ENCODE measurements at regions not wholly inside any gene's neighbourhood (a gene's known extent, or its start where the extent isn't known, plus 50 kb on each side); places are given as distances from the start of the nearest gene placed in this dataset.

- DNase-seq = no peak
Measured at GRCh38 chr10:59096631-59097030, 79.8 kb upstream of the PHYHIPL start.

DNA sequence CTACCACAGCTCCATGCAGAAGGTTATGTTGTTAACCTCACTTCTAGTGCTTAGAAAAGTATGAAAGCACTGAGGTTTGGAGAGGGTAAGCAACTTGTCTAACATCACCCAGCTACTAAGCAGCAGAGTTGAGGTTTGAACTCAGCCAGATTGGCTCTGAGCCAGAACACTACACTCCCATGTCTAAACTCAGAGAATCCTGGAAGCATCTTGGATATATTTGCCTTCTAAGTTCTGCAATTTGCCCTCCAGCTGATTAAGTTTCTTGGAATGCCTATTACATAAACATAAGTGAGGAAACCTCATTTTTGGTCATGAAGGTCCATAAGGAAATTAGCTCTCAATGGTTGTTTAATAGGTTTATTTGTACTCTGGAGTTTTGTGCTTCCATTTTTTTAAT, 78.1 kb upstream of the PHYHIPL start:
- no peak for DNase-seq

DNA sequence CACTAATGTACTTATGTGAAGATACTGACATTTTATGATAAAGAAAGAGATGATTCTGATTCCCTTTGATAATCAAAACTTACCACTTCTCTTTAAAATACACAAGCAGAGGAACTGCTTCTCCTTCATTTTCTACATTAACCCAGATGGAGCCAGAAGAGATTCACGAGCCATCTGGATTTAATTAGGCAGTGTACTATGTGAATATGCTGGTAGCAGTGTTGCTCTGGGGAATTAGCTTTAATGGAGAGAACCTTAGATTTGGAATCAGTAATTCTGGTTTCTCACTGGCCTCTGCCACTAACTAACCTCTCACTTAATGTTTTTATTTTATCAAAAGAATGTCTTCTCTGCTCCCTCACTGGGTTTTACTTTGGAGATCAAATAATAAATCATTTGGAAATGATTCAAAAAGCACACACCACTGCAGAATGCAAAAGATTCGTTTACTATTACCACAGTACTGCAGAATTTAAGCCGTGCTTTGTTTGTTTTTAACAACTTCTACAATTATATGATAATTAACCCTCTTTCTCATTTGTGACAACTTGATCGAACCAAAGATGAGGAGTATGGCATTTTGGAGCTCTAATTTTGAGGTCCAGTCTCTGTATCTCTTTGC, 77.5 kb upstream of the PHYHIPL start:
- no peak for DNase-seq

- DNase-seq = peak; percentile 7
Measured at GRCh38 chr10:59099481-59099880, 77.0 kb upstream of the PHYHIPL start.

- DNase-seq = no peak
Measured at GRCh38 chr10:59102394-59102793, 74.0 kb upstream of the PHYHIPL start.

DNA sequence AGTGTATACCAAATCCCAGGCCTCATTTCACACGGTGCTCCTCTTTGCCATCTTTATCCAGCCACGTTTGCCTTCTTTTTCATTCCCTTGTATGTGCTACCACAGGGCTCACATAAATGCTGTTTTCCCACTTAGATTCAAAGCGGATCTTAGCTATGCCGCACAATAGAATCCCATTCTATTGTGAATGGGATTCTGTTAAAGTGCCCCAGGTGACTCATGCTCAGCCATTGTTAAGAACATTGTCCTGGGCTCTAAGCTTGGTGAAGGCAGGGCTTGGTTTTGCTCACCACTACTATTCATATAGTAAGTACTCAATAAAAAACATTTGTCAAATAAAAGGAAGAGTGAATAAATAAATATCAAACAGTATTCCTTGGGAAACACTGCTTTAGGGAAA, 72.3 kb upstream of the PHYHIPL start:
- DNase-seq = no peak

- no peak for DNase-seq
Measured at GRCh38 chr10:59106441-59106840, 70.0 kb upstream of the PHYHIPL start.

DNA sequence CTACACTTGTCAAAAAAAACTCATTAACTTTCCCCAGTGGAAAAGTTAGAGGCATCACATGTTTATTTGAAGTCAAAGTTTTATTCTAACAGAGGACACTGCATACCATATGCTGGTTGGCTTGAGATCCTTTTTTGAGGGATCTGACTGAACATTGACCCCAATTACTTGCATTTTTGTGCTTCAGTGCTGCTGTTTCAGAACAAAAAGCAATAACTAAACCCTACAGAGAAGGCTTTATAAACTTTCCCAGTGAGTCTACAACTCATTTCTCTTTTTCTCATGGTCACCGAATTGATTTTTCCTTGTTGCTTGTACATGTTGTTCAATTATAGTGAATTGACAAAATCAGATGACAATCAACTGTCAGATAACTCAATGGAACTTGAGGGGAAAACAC, 69.3 kb upstream of the PHYHIPL start:
- no peak for DNase-seq

GRCh38 chr10:59108296-59108870, 68.1 kb upstream of the PHYHIPL start:
- DNase-seq = no peak

DNA sequence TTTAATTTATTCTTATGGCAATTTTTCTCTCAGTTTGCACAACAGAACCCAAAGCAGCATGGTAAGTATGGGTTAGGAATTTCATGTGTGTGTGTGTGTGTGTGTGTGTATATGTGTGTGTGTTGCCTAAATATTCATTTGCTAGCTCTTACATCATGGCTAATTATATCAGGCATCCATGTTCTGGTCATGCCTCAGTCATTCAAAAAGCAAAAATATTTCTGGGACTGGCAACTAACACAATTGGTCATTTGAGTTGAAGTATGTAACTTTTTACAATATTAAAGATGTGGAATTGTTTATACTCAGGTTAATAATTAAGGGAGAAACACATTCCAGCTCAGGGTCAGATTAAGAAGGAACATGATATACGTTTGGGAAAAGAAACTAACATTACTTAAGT, 67.6 kb upstream of the PHYHIPL start:
- DNase-seq = no peak

DNA sequence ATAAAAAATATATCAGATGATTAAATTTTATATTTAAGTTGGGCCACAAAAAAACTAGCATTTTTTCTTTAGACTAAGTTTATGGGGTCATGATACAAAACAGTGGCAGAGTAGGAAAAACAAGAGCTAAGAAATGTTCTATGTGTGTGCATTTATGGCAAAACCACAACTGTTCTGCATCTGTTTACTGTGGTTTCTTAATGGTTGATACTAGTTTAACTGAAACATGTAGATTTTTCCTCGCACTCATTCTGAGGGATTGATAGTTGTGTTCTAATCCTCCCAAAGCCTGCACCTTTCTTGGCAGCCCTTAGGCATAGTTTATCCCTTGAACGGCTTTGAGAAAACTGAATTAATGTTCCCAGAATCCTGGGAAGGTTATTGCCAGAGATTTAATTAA, 66.6 kb upstream of the PHYHIPL start:
- DNase-seq = no peak

DNA sequence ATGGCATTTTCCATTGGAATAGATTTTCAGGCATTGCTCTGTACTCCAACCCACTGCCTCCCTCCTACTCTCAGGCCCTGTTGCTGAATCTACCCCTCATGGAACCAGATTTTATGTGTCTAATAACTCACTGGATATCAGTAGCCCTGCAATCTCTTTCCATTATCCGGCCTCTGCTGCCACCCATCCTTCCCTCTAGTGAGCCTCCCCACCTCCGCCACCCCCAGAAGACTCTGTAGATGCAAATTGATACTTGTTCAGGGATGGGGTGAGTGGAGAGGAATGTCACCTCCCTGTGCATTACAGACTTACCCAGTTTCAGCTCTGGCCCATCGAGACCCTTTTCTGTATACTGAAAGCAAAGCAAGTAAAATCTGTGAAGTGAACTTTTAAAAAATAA, 52.3 kb upstream of the PHYHIPL start:
- DNase-seq = no peak

- no peak for DNase-seq
Measured at GRCh38 chr10:59125666-59126065, 50.8 kb upstream of the PHYHIPL start.

GRCh38 chr10:59126261-59126660, 50.2 kb upstream of the PHYHIPL start:
- no peak for DNase-seq
